HG03432 (cell line): ENCODE measurements at regions not wholly inside any gene's neighbourhood (a gene's known extent, or its start where the extent isn't known, plus 50 kb on each side); places are given as distances from the start of the nearest gene placed in this dataset.

Experiments
- ATAC-seq: cut with Tn5 transposase; IDR thresholded peaks from one replicate; pipeline ENCODE4 v1.9.1; 2021; ENCODE audit warnings: mild to moderate bottlenecking, moderate library complexity; ENCODE audit not compliant: unreplicated experiment

DNA sequence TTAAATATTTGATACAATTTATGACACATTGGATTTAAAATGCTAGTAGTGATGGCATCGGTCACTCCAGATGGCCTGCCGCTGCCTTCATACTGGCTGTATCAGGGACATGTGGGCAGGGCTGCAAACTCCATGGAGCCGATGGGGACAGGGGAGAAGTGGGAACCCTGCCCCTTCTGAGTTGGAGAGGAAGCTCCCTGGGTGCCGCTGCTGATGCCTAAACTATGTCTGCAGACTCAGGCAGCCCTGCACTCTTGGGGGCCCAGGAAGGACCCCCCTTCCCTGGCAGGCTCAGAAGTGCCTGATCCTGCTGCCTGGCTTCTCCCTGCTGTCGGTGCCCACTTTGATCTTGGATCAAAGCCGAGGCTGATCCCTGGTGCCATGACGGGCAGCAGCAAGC, 1522.1 kb downstream of the OTOL1 start:
- no peak for ATAC-seq

DNA sequence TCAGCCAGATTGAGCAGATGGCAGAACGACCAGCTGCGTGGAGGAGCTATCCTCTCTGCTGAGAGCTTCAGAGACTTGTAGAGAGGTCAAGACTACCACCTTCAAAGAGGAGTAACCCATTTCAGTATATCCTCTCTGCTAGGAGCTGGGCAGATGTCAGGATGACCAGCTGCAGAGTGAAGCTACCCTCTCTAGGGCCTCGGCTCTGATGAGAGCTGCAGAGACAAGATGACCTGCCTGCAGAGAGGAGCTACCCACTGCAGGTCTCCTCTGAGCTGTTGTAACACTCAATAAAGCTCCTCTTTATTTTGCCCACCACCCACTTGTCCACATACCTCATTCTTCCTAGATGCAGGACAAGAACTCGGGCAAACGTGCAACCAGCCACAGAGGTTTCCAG, 1522.7 kb downstream of the OTOL1 start:
- no peak for ATAC-seq

DNA sequence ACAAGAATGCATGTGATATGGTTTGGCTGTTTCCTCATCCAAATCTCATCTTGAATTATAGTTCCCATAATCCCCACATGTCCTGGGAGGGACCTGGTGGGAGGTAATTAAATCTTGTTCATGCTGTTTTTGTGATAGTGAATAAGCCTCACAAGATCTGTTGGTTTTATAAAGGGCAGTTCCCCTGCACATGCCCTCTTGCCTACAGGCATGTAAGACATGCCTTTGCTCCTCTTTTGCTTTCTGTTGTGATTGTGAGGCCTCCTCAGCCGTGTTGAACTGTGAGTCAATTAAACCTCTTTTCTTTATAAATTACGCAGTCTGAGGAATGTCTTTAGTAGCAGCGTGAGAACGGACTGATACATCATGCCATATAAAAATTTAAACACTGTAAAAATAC, 1537.0 kb downstream of the OTOL1 start:
- ATAC-seq: no peak

DNA sequence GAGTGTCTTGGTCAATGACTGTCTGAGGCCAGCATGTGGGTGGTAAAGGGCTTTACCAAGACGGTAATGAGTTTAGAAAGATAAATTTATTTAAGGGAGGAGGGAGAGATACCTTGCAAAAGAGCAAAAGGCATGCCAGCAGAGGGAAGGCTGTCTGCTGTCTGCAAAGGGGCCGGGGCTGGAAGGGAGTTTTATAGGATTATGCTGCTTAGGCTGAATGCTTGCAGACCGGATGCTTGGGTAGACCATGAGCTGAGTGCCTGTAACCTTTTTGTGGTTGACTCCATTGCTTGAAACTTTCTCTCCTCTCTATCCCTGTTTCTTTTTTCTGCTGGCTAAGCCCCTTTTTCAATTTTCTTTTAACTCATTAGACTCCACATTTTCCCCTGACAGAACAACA, 1543.0 kb downstream of the OTOL1 start:
- no peak for ATAC-seq

DNA sequence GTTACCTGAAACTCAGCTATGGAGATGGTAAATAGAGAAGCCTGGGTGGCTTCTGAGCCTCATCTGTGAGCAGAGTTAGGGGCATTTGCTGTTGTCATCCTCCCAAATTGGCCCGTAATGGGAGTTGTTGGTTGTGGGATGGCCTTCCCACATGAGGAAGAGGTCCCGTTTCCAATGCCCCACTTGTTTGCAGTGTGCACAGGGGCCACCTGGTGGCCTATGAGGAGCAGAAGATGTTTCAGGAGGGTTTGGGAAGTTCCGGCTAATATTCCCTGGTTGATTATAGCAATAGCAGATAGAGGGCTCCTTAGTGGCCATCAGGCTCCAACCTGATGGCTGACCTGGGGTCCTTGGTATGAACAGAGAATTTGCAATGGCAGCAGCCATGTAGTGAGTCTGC, 1546.5 kb downstream of the OTOL1 start:
- no peak for ATAC-seq

GRCh38 chr3:163045945-163046344, 1549.3 kb downstream of the OTOL1 start:
- ATAC-seq: no peak

GRCh38 chr3:163048881-163049280, 1552.3 kb downstream of the OTOL1 start:
- no peak for ATAC-seq

GRCh38 chr3:163056874-163057497, 1560.4 kb downstream of the OTOL1 start:
- peak; percentile 69 for ATAC-seq

GRCh38 chr3:163058031-163058854, 1561.6 kb downstream of the OTOL1 start:
- no peak for ATAC-seq

GRCh38 chr3:163071713-163072112, 1575.1 kb downstream of the OTOL1 start:
- no peak for ATAC-seq
